ENCODE measurements at regions not wholly inside any gene's neighbourhood (a gene's known extent, or its start where the extent isn't known, plus 50 kb on each side); places are given as distances from the start of the nearest gene placed in this dataset.

GRCh38 chr1:2854611-2855010 is 53.1 kb upstream of the TTC34 start:
- no peak overlapping the region for H2BK5ac ChIP-seq (ENCODE audit: low read depth, low read length)
- H3K36me3 ChIP-seq (ENCODE audit: control insufficient read depth in 2 of 4, insufficient read depth in 4 of 4, low read length in 3 of 4): no peaks in the 10 kb centered on the region
- no peak overlapping the region for H3K14ac ChIP-seq (ENCODE audit: insufficient read length)
- no peak overlapping the region for H3K18ac ChIP-seq (ENCODE audit: extremely low read depth, low read length)
- H4K20me1 ChIP-seq (replicated peaks in 1 of 2; ENCODE audit: control insufficient read depth in 1 of 2, insufficient read depth in 2 of 2, low read length in 2 of 2): no peaks in the 10 kb centered on the region
- WGBS, 2 experiments (ENCODE audit: extremely low coverage in 1 of 2, insufficient coverage in 1 of 2, insufficient read length in 1 of 2, insufficient replicate concordance in 2 of 2, low coverage in 1 of 2, low lambda C conversion rate in 2 of 2, missing lambda C conversion rate in 1 of 2): 93% methylated on average over 8 of the region's 11 CpGs; no CpG with 5 or more reads in 1 of the 2 experiments
- no peaks in the 10 kb centered on the region; the same call in 1 of the 2 replicates for H3K23me2 ChIP-seq (ENCODE audit: low read depth, low read length)
- ChIA-PET POLR2A (ENCODE audit: partially characterized antibody) (no interaction called here), CTCF (ENCODE audit: partially characterized antibody) (no interaction called here)
- H4K8ac ChIP-seq (ENCODE audit: extremely low read depth, insufficient read depth, low read length): no peak overlapping the region
- H3K4me1 ChIP-seq (replicated peaks in 1 of 4; ENCODE audit: control insufficient read depth in 3 of 4, insufficient read depth in 4 of 4, low read length in 3 of 4): no peaks in the 10 kb centered on the region
- H3K9me3 ChIP-seq (ENCODE audit: insufficient read depth in 2 of 2, low read depth in 1 of 2, low read length in 1 of 2): peaks cover 77 to 92% of the 10 kb centered on the region in 2 experiments
- no peak overlapping the region for H3K4me2 ChIP-seq (ENCODE audit: insufficient read depth in 1 of 2, low read depth in 2 of 2, low read length in 2 of 2)
- no peak overlapping the region for H3K4ac ChIP-seq (replicated peaks; ENCODE audit: insufficient read length, low read depth, low read length)
- H2BK120ac ChIP-seq (replicated peaks; ENCODE audit: low read depth, low read length): no peak overlapping the region
- no peak overlapping the region for H2AFZ ChIP-seq (ENCODE audit: low read length)
- FAIRE-seq: no peak
- TF ChIP-seq SAP30 (IDR thresholded peaks at IDR 0.05; ENCODE audit: insufficient read depth, insufficient replicate concordance, low read length): no peak
- TF ChIP-seq HDAC6 (IDR thresholded peaks at IDR 0.05; ENCODE audit: low read depth, low read length): no peak
- no peak for TF ChIP-seq ATF2 (IDR thresholded peaks at IDR 0.05; ENCODE audit: low read length)
- TF ChIP-seq TBP (IDR thresholded peaks at IDR 0.05; ENCODE audit: low read depth, low read length): no peak
- no peak for TF ChIP-seq HDAC2 (IDR thresholded peaks at IDR 0.05; ENCODE audit: borderline replicate concordance in 1 of 2, low read depth in 2 of 2, low read length in 2 of 2)
- TF ChIP-seq TAF1 (IDR thresholded peaks at IDR 0.05; ENCODE audit: low read depth, low read length): no peak
- no peak for TF ChIP-seq GTF2F1 (IDR thresholded peaks at IDR 0.05; ENCODE audit: borderline replicate concordance, low read depth, low read length)
- no peak overlapping the region for H3K56ac ChIP-seq (replicated peaks; ENCODE audit: insufficient read length, low read depth, low read length)
- no peak overlapping the region for H3K23ac ChIP-seq (ENCODE audit: insufficient read length)
- no peak overlapping the region for H4K91ac ChIP-seq (replicated peaks; ENCODE audit: insufficient read length, low read length)
- no peak overlapping the region for H2AK5ac ChIP-seq (ENCODE audit: low read depth, low read length)
- H3K4me3 ChIP-seq (ENCODE audit: extremely low read depth in 1 of 4, insufficient read depth in 2 of 4, low read depth in 3 of 4, low read length in 4 of 4): no peak overlapping the region
- no peak overlapping the region for H4K5ac ChIP-seq (ENCODE audit: insufficient read length, low read depth, low read length)
- no peaks in the 10 kb centered on the region for H3K79me1 ChIP-seq (ENCODE audit: low read depth, low read length)
- H2BK15ac ChIP-seq (ENCODE audit: low read length): no peak overlapping the region
- no peaks in the 10 kb centered on the region for H3K27me3 ChIP-seq (replicated peaks in 1 of 4; ENCODE audit: control insufficient read depth in 3 of 4, extremely low read depth in 1 of 4, insufficient read depth in 3 of 4, low read length in 3 of 4)
- no peak for DNase-seq (ENCODE audit: low read depth in 1 of 2, low spot score in 2 of 2)
- no peaks in the 10 kb centered on the region for H3K79me2 ChIP-seq (ENCODE audit: control insufficient read depth in 1 of 2, insufficient read depth in 2 of 2, low read length in 2 of 2)
- H3K27ac ChIP-seq (ENCODE audit: low read depth, low read length): no peak overlapping the region
- no peak overlapping the region for H2BK12ac ChIP-seq (ENCODE audit: low read depth, low read length)
- no peak overlapping the region for H3K9ac ChIP-seq (replicated peaks in 1 of 4; ENCODE audit: extremely low read depth in 1 of 4, low read depth in 3 of 4, low read length in 3 of 4)
- H2BK20ac ChIP-seq (ENCODE audit: low read length): no peak overlapping the region
